ENCODE measurements at regions not wholly inside any gene's neighbourhood (a gene's known extent, or its start where the extent isn't known, plus 50 kb on each side); places are given as distances from the start of the nearest gene placed in this dataset.
"Not testable (repeated sequence)": the region's sequence is repeated elsewhere in the genome, so short reads cannot be mapped to it uniquely, and the experiment has no call there.

- Mint-ChIP-seq H3K9me3 (ENCODE audit: low read depth) (no peaks in the 10 kb centered on the region), H3K4me3 (no peak overlapping the region), H3K27ac (no peak overlapping the region), H3K36me3 (no peaks in the 10 kb centered on the region), H3K27me3 (no peaks in the 10 kb centered on the region), H3K4me1 (no peaks in the 10 kb centered on the region)
- ATAC-seq (no peak), DNase-seq (no peak)
- CTCF ChIA-PET, result no interaction called here
Measured at GRCh38 chr10:4291990-4292389, 507.0 kb upstream of the KLF6 start.

- ATAC-seq (peak; percentile 33), DNase-seq (peak; percentile 48)
- H3K4me3 Mint-ChIP-seq, result no peak overlapping the region
- no peak overlapping the region for H3K27ac Mint-ChIP-seq
- H3K27me3 Mint-ChIP-seq, result no peaks in the 10 kb centered on the region
- peaks cover 10% of the 10 kb centered on the region for H3K4me1 Mint-ChIP-seq
- H3K9me3 Mint-ChIP-seq (ENCODE audit: low read depth), result no peaks in the 10 kb centered on the region
- H3K36me3 Mint-ChIP-seq, result no peaks in the 10 kb centered on the region
- CTCF ChIA-PET, result interaction anchor here (0.6 kb wide), 1 partner anchor 293 kb away, joined by 3 read pairs; no protein-coding TSS in a partner anchor
Measured at GRCh38 chr10:4285121-4285520, 500.1 kb upstream of the KLF6 start.

GRCh38 chr10:4283846-4284610 is 499.0 kb upstream of the KLF6 start:
- CTCF ChIA-PET, result no interaction called here
- DNase-seq, result no peak
- no peak overlapping the region for H3K27ac Mint-ChIP-seq
- H3K4me3 Mint-ChIP-seq, result no peak overlapping the region
- H3K4me1 Mint-ChIP-seq, result peaks cover 10% of the 10 kb centered on the region
- no peaks in the 10 kb centered on the region for H3K36me3 Mint-ChIP-seq
- no peak for ATAC-seq
- no peaks in the 10 kb centered on the region for H3K9me3 Mint-ChIP-seq (ENCODE audit: low read depth)
- H3K27me3 Mint-ChIP-seq, result no peaks in the 10 kb centered on the region

- no peak for DNase-seq
- CTCF ChIA-PET, result no interaction called here
- H3K27me3 Mint-ChIP-seq, result no peaks in the 10 kb centered on the region
- H3K27ac Mint-ChIP-seq, result no peak overlapping the region
- H3K9me3 Mint-ChIP-seq (ENCODE audit: low read depth), result no peaks in the 10 kb centered on the region
- peaks cover 10% of the 10 kb centered on the region for H3K4me1 Mint-ChIP-seq
- no peak for ATAC-seq
- no peak overlapping the region for H3K4me3 Mint-ChIP-seq
- no peaks in the 10 kb centered on the region for H3K36me3 Mint-ChIP-seq
Measured at GRCh38 chr10:4282496-4282895, 497.5 kb upstream of the KLF6 start.

GRCh38 chr10:4281190-4281825 is 496.3 kb upstream of the KLF6 start:
- Mint-ChIP-seq H3K36me3 (no peaks in the 10 kb centered on the region), H3K4me1 (peaks cover 10% of the 10 kb centered on the region), H3K27me3 (no peaks in the 10 kb centered on the region), H3K27ac (no peak overlapping the region), H3K4me3 (no peak overlapping the region), H3K9me3 (ENCODE audit: low read depth) (no peaks in the 10 kb centered on the region)
- DNase-seq, result no peak
- no peak for ATAC-seq
- CTCF ChIA-PET, result no interaction called here

GRCh38 chr10:4280461-4281189 is 495.6 kb upstream of the KLF6 start:
- H3K9me3 Mint-ChIP-seq (ENCODE audit: low read depth), result no peaks in the 10 kb centered on the region
- H3K27ac Mint-ChIP-seq, result no peak overlapping the region
- H3K4me1 Mint-ChIP-seq, result peaks cover 8% of the 10 kb centered on the region
- H3K27me3 Mint-ChIP-seq, result no peaks in the 10 kb centered on the region
- CTCF ChIA-PET, result no interaction called here
- no peaks in the 10 kb centered on the region for H3K36me3 Mint-ChIP-seq
- no peak overlapping the region for H3K4me3 Mint-ChIP-seq
- DNase-seq (no peak), ATAC-seq (no peak)

GRCh38 chr10:4279655-4280054 is 494.6 kb upstream of the KLF6 start:
- DNase-seq (no peak), ATAC-seq (no peak)
- Mint-ChIP-seq H3K36me3 (no peaks in the 10 kb centered on the region), H3K4me1 (peaks cover 2% of the 10 kb centered on the region), H3K27ac (no peak overlapping the region), H3K4me3 (no peak overlapping the region), H3K9me3 (ENCODE audit: low read depth) (no peaks in the 10 kb centered on the region), H3K27me3 (no peaks in the 10 kb centered on the region)
- CTCF ChIA-PET, result no interaction called here

- no peak overlapping the region for H3K27ac Mint-ChIP-seq
- no peak overlapping the region for H3K4me3 Mint-ChIP-seq
- H3K4me1 Mint-ChIP-seq, result no peaks in the 10 kb centered on the region
- CTCF ChIA-PET, result no interaction called here
- no peak for DNase-seq
- H3K9me3 Mint-ChIP-seq (ENCODE audit: low read depth), result no peaks in the 10 kb centered on the region
- H3K27me3 Mint-ChIP-seq, result no peaks in the 10 kb centered on the region
- no peak for ATAC-seq
- no peaks in the 10 kb centered on the region for H3K36me3 Mint-ChIP-seq
Measured at GRCh38 chr10:4278186-4278585, 493.2 kb upstream of the KLF6 start.

GRCh38 chr10:4276151-4276550 is 491.1 kb upstream of the KLF6 start:
- CTCF ChIA-PET, result no interaction called here
- Mint-ChIP-seq H3K27me3 (no peaks in the 10 kb centered on the region), H3K4me3 (no peak overlapping the region), H3K27ac (no peak overlapping the region), H3K9me3 (ENCODE audit: low read depth) (no peaks in the 10 kb centered on the region), H3K36me3 (no peaks in the 10 kb centered on the region), H3K4me1 (no peaks in the 10 kb centered on the region)
- no peak for DNase-seq
- no peak for ATAC-seq

- H3K27me3 Mint-ChIP-seq; H3K4me1 Mint-ChIP-seq; CTCF ChIA-PET; H3K27ac Mint-ChIP-seq; DNase-seq; H3K4me3 Mint-ChIP-seq; ATAC-seq; H3K36me3 Mint-ChIP-seq; H3K9me3 Mint-ChIP-seq (ENCODE audit: low read depth): not testable (repeated sequence)
Measured at GRCh38 chr10:4274671-4275070, 489.7 kb upstream of the KLF6 start.

- no peak for ATAC-seq
- H3K36me3 Mint-ChIP-seq, result no peaks in the 10 kb centered on the region
- no peak overlapping the region for H3K4me3 Mint-ChIP-seq
- CTCF ChIA-PET, result no interaction called here
- H3K27me3 Mint-ChIP-seq, result peaks cover 2% of the 10 kb centered on the region
- no peak for DNase-seq
- H3K9me3 Mint-ChIP-seq (ENCODE audit: low read depth), result no peaks in the 10 kb centered on the region
- H3K4me1 Mint-ChIP-seq, result peaks cover 6% of the 10 kb centered on the region
- H3K27ac Mint-ChIP-seq, result no peak overlapping the region
Measured at GRCh38 chr10:4271193-4271592, 486.2 kb upstream of the KLF6 start.

GRCh38 chr10:4270116-4270515 is 485.1 kb upstream of the KLF6 start:
- Mint-ChIP-seq H3K9me3 (ENCODE audit: low read depth) (no peaks in the 10 kb centered on the region), H3K4me1 (peaks cover 6% of the 10 kb centered on the region), H3K27me3 (peaks cover 2% of the 10 kb centered on the region), H3K36me3 (no peaks in the 10 kb centered on the region), H3K27ac (no peak overlapping the region), H3K4me3 (no peak overlapping the region)
- CTCF ChIA-PET, result no interaction called here
- ATAC-seq, result no peak
- DNase-seq, result no peak

- not testable (repeated sequence) for H3K4me1 Mint-ChIP-seq; H3K27me3 Mint-ChIP-seq; H3K4me3 Mint-ChIP-seq; H3K27ac Mint-ChIP-seq; H3K9me3 Mint-ChIP-seq (ENCODE audit: low read depth); ATAC-seq; H3K36me3 Mint-ChIP-seq; DNase-seq
- CTCF ChIA-PET, result interaction anchor here (0.6 kb wide), 1 partner anchor 49 kb away, joined by 4 read pairs; no protein-coding TSS in a partner anchor
Measured at GRCh38 chr10:4268490-4268889, 483.5 kb upstream of the KLF6 start.
